K562 (cell line): ENCODE measurements at regions not wholly inside any gene's neighbourhood (a gene's known extent, or its start where the extent isn't known, plus 50 kb on each side); places are given as distances from the start of the nearest gene placed in this dataset.

Source experiments
- CTCF ChIP-seq, 3 experiments: IDR thresholded peaks in 2 of 3; conservative IDR thresholded peaks in 1 of 3; 2 replicates each; pipeline ENCODE4 v1.5.1; 2011 to 2012; ENCODE audit warnings: low read length in 3 of 3, mild to moderate bottlenecking in 3 of 3, control low read depth in 2 of 3, improper control_type of control experiment in 1 of 3, inconsistent platforms in 1 of 3, low read depth in 1 of 3, mixed read lengths in 1 of 3, moderate library complexity in 1 of 3; ENCODE audit not compliant: insufficient read depth in 2 of 3
- POLR2A ChIP-seq: fragments of 450-650 bp; conservative IDR thresholded peaks from 2 replicates; pipeline ENCODE4 v1.6.1; 2016
- POLR2AphosphoS5 ChIP-seq: IDR thresholded peaks from 2 replicates; pipeline ENCODE4 v1.6.1; 2011; ENCODE audit warnings: mild to moderate bottlenecking, low read depth, low read length, moderate library complexity; ENCODE audit not compliant: control insufficient read depth, insufficient read depth
- SREBF2 ChIP-seq: sonication (generic); formaldehyde crosslinking; IDR thresholded peaks from 2 replicates; pipeline ENCODE4 v1.4.0; 2020; ENCODE audit warnings: mild to moderate bottlenecking, missing genetic modification reagents
- TCF7L2 ChIP-seq: fragments of 150-350 bp; IDR thresholded peaks from 2 replicates; pipeline ENCODE4 v1.6.1; 2016; ENCODE audit warnings: low read depth, mild to moderate bottlenecking, low read length, moderate library complexity
- ZBTB33 ChIP-seq: sonication (generic); formaldehyde crosslinking; IDR thresholded peaks from 2 replicates; pipeline ENCODE4 v1.8.1; 2023; ENCODE audit warnings: mild to moderate bottlenecking, missing genetic modification reagents
- TF ChIP-seq, protein P1 (sequence below): fragments of 250-450 bp; sonication (Bioruptor Pico); IDR thresholded peaks from 2 replicates; pipeline ENCODE4 v1.5.0; 2021; ENCODE audit warnings: mild to moderate bottlenecking, borderline replicate concordance

DNA sequence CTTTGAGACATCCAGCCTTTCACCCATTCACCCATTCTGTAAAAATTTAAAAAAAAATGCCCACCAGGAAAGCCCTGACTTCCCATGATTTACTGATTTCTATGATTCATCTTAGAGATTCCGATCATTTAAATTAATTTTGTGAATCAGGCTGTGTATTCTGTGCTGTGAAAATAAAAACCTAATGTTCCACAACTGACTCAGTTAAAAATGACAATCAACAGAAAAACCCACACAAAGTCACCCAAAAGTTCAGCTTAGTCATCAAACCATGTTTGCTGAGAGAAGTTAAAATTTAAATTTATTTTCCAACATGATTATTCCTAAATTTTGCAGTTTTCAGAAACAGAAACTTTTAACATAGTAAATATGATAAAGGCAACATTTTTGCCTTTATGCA lies 509.9 kb downstream of the TENT5A start:
- TF ChIP-seq, protein P1, sequence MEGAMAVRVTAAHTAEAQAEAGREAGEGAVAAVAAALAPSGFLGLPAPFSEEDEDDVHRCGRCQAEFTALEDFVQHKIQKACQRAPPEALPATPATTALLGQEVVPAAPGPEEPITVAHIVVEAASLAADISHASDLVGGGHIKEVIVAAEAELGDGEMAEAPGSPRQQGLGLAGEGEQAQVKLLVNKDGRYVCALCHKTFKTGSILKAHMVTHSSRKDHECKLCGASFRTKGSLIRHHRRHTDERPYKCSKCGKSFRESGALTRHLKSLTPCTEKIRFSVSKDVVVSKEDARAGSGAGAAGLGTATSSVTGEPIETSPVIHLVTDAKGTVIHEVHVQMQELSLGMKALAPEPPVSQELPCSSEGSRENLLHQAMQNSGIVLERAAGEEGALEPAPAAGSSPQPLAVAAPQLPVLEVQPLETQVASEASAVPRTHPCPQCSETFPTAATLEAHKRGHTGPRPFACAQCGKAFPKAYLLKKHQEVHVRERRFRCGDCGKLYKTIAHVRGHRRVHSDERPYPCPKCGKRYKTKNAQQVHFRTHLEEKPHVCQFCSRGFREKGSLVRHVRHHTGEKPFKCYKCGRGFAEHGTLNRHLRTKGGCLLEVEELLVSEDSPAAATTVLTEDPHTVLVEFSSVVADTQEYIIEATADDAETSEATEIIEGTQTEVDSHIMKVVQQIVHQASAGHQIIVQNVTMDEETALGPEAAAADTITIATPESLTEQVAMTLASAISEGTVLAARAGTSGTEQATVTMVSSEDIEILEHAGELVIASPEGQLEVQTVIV = no peak
- no peak for TF ChIP-seq ZBTB33 (CRISPR knock-in tag)
- no peak for TF ChIP-seq CTCF (IDR thresholded peaks at IDR 0.05 in 2 of 3, conservative IDR thresholded peaks at IDR 0.05 in 1 of 3; ENCODE audit: insufficient read depth in 2 of 3, low read depth in 1 of 3, low read length in 3 of 3)
- no peak for TF ChIP-seq POLR2AphosphoS5
- no peak for TF ChIP-seq POLR2A
- no peak for TF ChIP-seq TCF7L2
- TF ChIP-seq SREBF2 = no peak
